ENCODE measurements at regions not wholly inside any gene's neighbourhood (a gene's known extent, or its start where the extent isn't known, plus 50 kb on each side); places are given as distances from the start of the nearest gene placed in this dataset.
A peak's percentile ranks its signal among the peaks of the same experiment; 100 is the strongest.
"Not testable (repeated sequence)": the region's sequence is repeated elsewhere in the genome, so short reads cannot be mapped to it uniquely, and the experiment has no call there.

DNA sequence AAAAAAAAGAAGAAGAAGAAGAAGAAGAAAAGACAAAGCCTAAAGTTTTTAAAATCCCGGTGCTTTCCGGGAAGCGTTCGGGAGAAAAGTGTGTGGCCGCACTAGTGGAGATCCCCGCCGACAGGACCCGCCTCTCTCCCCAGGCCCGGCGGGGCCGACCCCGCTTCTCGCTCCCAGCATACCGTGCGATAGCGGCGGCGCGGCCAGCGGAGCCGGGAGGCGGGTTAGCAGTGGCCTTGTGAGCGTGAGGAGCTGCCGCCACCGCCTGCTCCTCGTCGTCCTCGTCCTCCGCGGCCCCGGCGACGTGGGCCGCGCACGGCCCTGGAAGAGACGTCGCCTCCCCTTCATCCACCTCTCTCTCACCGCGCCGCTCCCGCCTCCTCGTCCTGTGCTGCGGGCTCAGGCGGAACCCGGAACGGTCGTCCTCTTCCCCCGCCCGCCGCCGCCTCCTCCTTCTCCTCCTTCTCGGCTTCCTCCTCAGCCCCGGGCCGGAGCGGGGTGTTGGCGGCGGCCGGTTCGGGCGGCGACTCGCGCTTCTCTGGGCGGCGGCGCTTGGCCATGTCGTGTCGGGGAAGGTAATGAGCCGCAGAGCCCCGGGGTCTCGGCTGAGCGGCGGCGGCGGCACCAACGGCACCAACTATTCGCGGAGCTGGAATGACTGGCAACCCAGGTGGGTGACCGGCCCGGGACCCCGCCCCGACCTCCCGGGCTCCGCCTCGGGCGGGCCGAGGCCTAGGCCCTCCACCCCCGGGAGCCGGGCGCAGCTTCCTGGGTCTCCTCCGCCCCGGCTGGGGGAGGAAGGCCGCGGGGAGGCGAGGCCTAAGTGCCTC lies 62.6 kb upstream of the CDR2 start:
- peak in 45 of 51 donors; percentile 17 to 71 (median 51) for DNase-seq

DNA sequence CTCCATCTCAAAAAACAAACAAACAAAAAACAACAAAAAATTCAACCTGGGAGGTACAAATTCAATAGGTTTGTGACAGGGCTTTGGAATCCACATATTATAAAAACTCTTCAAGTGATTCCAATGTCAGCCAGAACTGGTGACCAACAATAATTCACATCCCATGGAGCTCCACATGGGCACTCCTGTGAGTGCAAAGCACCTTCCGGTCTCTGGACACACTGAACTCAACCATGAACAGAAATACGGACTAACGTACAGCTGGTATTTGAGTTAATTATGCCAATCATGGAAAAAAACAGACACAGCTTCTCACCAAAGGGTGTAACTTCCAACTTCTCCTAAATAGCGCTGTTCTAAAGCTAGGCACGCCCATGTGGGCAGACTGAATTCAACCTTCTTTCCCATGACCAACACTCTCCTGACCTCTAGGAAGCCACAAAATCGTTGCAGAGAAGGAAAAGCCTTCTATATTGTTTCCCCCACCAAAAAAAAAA lies 62.0 kb upstream of the CDR2 start:
- DNase-seq = not testable (repeated sequence)

DNA sequence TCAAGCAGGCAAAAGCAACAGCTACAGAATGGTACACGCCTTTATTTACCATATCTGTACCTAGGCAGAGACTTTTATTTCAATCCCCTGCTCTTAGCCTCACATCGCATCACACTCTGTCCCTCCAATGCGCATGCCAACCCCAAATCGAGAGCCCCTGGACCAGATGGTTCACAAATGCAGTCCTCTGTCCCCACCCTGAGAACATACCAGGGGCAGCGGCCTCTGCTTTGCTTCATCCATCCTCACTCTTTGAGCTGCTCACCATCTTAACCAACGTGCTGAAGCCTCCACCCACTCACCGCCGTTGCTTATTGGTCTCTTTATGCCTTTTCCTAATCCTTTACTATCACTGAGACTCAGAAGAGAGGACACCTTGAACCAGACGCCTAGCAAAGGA lies 56.9 kb upstream of the CDR2 start:
- DNase-seq = not testable (repeated sequence)

DNA sequence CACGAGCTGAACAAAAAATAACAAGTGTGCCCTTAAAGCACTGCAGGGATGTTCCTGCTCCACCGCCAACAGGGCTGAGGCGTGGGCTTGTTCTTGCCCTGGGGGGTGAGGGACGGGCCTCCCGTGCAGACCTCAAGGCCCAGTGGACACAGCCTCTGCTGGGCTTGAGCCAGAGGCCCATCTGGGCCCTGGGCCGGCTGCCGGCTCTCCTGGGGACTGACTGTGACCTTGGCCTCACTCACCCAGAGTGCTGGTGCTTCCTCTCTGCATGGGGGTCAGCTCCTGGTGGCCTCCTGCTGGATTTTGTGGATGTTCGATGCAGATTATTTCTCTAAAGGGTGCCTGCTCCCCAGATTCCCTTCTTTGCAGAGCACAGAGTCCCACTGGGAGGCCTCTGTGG lies 54.2 kb upstream of the CDR2 start:
- DNase-seq = no peak

DNA sequence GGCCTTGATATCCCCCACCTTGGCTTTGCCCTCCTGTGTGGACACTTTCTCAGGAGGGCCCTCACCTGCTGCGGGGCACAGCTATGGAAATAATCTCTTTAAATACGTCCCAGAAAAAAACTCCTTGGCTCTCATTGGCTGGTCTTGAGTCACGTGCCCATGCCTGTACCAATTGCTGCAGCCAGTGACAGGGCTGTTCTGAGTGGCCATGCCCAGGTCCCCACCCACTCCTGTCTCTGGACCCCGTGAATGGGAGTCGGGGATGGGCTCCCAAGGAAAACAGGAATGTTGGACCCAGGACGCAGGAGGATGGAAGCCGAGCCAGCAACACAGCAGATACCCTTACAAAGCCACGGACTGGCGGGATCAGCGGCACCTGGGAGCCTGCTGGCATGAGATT lies 53.1 kb upstream of the CDR2 start:
- no peak for DNase-seq

DNA sequence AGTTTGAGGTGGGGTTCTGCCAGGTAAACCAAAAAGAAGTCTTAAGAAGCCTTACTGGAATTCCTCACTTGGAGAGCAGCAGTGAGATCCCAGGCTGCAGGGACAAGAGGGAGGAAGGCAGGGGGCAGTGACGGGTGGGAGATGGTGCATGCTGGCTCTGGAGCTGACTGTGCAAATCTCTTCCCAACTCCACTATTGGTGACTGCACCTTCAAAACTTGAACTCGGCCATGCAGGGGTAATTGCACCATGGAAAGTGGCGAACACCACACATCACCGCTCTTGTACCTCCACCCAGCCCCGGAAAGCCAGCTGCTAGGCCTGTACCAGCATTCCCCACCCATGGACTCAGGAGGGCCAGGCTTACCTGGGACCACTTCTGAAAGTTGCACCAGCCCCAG lies 51.4 kb upstream of the CDR2 start:
- DNase-seq = no peak

DNA sequence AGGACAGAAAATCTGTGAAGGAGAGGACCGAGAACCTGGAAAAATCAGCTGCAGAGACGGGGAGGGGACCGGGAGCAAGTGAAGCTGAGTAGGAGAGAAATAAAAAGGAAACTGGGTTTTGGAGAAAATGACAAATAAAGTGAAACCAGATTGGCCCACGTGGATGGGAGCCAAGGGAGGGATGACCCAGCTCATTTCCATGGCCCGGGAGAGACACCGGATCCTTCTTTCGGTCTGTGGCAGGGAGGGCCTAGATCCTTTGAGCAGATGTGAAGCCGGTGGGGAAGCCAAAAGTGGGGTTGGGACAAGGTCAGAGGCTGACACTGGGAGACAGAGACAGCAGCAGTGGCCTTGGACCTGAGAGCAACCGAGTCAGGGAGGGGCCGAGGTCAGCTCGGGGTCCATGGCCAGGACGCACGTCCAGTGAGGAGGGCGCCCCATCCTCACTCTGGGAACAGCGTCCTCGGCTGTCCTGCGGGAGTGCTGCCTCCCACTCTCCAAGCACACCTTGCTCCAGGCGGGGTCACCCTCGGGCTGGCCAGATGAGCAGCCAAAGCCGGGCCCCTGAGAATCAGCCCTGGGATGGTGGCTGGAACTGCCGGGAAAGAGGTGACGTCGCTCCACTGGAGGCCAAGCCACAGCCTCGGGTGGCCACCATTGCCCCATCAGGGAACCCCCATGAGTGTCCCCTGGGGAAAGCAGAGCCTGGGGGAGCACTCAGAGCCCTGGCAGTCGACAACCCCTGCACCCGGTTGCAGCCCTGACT lies 50.8 kb upstream of the CDR2 start:
- DNase-seq = peak in 1 of 51 donors; percentile 6

DNA sequence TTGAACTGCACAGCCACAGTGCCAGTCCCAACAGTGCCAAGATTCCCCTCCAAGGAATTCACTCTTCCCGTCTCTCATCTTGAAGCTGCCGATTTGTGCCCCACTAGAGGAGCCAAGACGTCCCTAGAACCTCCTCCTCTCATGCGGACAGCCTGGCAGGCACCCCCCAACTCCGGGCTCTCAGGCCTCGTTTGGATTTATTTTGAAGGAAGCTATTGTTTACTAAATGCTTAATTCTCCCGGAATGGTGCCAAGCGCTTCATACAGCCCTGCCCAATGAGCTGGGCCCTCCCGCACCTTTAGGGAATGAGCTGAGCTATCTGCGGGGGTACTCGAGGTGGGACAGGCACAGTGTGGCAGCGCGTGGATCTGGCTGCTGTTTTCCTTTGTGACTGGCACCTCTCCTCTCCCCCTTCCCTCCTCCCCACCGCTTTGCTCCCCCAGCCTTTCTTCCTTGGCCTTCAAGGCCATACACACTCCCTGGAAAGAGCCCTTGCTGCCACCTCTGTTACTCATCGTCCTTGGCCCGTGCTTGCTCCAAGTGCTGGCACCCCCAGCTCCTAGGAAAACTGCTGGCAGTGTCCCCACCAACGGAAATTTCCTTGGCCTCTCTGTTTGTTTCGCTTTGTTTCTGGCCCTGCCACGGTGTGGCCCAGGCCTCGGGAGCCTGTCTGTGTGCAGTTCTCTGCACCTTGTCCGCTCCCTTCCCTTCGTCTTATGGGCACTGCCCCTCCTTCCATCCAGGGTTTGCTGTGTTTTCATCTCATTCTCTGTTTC lies 49.9 kb upstream of the CDR2 start:
- DNase-seq = peak in 34 of 51 donors; percentile 4 to 65 (median 30)

Measured in hypothalamus (tissue), 51 donors.